HG03196 (cell line): ENCODE measurements at regions not wholly inside any gene's neighbourhood (a gene's known extent, or its start where the extent isn't known, plus 50 kb on each side); places are given as distances from the start of the nearest gene placed in this dataset.

Source experiments
- ATAC-seq: cut with Tn5 transposase; IDR thresholded peaks from one replicate; pipeline ENCODE4 v1.9.1; 2021; ENCODE audit not compliant: unreplicated experiment

DNA sequence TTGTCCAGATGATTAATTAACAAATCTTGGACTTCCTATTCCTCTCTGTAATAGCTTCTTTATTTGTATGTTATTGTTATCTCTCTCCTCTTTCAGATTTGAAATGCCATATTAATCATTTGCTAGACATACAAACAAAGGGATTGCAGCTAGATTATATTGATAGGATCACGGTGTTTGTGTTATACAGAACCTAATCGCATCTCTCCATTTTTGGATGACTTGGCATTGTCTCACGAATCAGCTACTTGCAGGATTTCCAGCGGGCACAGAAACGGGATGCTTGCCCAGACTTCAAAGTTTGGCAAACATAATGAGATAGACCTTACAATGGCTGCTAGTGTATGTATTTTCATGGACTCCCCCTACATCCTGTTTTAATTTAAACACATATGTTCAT is 368.1 kb downstream of the TLE4 start:
- no peak for ATAC-seq

DNA sequence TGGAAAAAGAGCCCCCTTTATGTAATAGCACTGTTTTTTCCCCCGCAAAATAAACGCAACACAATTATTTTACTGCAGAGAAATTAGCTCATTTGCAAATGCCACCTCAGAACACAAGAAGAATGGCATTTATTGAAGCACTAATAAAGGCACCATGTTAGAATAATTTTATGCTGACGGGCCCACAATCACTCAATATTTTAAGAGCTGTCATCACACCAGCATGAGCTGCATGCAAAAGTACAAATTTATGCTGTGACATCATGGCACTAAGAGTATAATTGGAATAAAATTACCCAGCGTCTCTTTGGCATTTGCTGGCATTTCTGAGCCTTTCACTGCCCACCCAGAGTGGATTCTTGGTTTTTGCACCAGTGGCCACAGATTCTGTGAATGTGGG is 364.6 kb downstream of the TLE4 start:
- no peak for ATAC-seq

DNA sequence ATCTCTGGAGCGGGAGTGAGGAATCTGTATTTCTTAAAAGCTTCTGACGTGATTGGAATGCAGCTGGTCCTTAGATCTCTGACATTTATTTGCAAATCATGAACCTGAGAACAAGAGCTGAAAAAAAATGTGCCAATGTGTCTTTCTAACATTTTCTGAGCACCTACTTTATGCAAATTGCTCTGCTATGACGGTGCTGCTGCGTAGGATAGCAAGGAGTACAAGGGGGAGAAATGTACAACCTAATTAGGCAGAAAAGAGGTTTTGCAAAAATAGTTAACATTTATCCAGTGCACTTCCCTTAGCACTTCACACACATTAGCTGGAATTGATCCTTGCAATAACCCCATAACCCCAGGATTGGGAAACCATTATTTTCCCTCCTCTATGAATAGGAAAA is 357.5 kb downstream of the TLE4 start:
- no peak for ATAC-seq

DNA sequence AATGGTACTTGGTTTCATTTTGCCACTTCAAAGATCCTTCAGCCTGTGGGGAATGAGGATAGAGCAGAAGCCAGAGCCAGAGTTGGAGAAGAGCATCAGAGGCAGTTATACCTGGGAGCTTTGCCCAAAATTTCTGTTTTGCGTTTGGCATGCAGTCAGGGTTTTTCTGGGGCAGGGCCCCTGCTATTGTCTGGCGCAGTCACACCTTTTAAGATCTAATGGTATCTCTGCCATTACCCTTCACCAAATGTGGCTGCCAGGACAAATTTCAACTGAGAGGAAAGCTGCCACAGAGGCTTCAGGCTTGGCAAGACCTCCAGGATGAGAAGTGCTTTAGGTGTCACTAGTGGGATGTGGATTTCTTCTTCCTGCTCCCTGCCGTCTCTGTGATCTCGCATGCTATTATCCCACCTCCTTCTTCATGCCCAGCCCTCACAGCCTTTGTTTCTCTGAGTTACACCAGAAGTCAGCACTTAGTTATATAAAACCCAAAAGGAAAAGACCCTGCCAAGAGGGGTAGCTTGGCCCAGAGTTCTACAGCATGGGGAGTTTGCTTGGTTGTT is 357.0 kb downstream of the TLE4 start:
- no peak for ATAC-seq

DNA sequence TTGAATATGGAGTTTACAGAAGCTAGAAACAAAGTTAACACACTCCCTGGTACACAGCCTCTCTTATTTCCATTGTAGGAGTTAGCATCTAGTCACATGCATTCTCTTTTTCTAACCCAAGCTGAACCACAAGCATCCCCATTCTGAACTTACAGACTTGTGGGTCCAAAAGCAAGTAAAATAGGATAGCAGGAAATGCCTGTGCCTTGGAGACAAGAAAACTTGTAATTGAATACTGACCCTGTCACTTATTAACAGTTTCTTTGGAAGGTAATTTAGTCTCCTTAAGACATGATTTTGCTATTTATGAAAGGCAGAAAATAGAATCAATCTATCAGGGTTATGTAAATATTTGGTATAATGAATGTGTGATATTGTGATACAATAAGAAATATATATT is 353.6 kb downstream of the TLE4 start:
- ATAC-seq = no peak

DNA sequence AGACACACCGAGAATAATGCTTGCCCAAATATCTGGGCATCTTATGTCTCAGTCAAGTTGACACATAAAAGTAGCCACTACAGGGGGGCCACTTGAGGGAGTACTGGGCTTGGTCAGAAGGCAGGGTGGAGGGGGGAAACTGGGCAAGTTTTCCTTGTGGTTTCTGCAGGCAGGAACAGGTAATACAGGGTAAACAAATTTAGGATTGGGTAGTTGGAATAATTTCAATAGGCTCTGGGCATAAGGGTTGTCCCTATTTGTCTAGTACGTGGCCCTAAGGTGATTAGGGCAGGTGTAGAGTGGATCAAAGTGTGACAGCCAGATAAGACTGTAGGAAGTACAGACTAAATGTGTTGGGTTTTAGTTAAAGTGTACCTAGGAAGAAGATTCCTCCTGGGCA is 353.1 kb downstream of the TLE4 start:
- no peak for ATAC-seq

DNA sequence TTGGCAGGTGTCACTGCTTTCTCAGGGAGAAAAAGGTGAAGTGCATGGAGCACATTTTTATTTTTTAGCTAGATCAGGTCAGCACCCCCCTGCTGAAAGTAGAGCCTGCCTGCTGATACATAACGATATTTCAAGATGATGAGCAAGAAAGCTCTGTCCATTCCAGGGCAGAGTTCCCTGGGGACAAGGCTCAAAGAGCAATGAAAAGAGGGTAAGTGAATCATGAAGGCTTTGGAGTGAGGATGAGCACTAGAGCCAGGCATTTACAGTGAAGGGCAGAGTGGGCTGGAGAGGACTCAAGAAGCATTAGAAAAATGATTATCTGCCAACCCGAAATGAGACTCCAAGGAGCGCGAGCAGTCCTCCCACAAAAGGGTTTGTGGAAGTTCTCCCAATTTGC is 345.7 kb downstream of the TLE4 start:
- ATAC-seq = no peak

DNA sequence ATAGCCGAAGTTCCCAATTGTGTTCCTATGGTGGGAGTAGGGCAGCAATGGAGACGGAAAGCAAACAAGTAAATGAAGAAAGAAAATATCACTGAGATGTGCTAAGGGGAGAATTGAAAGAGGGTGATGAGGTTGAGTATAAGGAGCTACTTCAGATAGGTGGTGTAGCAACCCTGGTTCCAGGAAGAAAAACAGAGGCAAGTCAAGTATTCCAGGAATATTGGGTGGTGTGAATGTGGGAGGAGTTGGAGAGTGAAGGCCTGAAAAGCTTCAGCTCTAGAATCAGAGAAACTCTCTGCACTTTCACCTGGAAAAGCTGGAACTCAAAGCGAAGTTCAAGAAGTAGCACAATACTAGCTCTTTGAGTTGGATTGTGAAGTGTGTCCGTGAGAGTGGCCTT is 342.1 kb downstream of the TLE4 start:
- no peak for ATAC-seq

DNA sequence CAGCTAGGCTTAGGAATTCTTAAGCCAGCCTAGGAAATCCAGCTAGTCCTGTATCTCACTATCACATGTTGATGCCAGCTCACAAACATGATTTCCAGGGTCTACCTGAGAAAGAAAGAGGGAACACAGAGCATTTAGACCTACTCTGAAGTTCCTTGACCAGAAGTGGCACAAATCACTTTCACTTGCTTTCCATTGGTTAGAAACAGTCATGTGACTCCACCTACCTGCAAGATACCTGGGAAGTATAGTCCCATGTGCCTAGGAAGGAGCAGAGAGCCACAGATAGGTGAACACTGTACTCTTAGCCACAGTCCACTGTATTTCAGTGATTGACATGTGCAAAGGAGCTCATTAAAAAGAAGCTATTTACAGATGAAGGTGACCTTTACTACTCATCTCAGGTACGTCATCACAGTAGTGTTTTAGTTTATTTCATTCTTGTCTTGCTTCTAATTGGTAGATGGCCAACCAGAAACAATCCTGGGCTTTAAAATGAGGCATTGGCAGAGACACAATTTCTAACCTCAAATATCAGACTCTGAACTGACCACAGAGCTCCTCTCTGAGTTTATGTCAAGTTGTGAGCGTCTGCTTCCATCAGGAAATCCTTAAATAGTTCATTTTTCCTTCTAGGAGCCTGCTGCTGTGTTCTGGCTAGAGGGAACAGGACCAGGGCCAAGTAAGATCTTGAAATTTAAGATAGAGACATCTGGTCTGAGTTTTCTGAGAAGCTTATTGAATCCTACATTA is 340.7 kb downstream of the TLE4 start:
- no peak for ATAC-seq

DNA sequence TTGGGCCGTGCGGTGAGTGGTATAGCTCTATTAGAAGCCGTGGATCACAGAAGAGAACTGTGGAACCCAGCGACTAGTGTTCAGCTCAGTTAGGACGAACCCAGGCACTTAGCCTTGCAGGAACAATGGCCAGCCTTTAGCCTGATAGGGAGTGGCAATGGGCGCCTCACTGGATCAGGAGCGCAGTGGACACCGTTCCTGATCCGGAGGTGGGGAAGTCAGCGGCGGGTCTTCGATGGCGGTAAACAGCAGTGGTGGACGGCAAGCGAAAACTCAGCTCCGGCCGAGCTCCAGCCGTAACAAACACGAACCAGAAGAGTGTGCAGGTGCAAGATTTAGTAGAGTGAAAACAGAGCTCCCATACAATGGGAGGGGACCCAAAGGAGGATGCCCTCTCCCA is 340.0 kb downstream of the TLE4 start:
- no peak for ATAC-seq

DNA sequence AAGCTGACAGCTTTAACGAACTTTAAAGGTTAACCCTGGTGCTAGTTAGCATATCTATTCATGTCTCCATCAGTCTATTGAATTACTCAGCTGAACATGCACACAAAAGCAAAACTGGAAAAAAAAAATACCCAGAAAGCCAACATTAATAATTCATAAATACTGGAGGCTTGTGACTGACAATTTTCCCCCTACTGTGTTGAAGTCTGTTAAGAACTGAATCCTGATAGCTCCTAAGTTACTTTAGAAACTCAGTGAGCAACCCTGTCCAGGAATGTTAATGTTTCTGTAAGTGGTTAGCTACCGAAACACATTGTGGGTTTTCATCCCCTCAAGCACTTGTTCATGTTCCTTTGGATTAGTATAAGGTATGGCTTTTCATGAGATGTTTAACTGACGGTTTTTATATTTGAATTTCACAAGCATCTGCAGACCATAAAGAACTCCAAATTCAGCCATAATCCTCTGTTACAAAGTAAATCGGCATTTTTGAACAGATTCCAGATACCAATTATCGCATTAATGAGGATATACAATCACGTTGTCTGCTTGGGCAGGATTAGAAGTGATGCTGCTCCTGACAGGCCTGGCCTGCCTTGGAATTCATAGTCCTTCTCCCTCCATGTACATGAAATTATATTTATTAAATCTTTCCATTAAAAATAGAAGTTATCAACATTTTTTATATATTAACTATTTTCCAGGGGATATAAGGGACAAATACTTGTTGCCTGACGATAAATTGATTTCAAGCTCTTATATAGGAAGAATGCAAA is 331.2 kb downstream of the TLE4 start:
- ATAC-seq = no peak

DNA sequence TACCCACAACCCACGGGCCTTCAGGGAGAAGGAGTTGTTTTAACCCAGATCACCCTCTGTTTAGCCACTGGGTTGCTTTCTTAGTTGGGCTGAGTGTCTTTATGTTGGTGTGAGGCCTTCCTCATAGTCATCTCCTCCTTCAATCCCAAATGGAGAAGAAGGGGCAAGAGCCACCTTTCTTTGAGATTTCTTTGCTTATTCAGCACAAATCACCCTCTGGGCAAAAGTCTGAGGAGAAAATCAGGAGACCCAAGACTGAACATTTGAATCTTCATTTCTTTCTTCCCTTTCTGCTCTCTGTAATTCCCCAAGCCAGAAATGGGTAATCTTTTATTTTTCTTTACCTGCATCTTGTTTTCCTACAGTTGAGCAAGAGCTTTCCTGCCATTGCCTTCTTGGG is 329.0 kb downstream of the TLE4 start:
- no peak for ATAC-seq

DNA sequence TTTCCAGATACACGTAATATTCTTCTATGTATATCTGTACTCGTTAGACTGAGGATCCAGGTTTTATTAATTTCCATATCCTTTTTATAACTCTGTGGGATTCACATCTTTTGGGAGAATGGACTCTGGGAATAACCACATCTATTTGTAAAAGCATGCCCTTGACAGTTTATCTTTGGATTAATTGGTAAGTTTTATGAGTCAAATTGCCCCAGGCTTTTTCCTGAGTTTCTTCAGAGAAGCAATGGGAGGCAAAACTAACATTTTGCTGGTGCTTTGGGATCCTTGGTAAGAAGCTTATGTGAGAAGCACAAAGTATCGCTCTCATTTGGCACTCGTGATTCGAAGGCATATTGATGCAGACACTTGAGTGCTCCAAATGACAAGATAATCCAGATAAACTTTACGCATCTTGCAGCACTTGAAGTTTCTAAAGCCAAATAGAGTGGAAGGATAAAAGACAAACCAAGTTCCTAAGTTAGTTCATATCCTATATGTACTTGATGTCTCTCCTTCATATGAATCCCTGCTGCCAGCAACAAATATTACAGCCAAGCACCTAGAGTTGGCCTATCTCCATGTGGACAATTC is 324.7 kb downstream of the TLE4 start:
- ATAC-seq = no peak

DNA sequence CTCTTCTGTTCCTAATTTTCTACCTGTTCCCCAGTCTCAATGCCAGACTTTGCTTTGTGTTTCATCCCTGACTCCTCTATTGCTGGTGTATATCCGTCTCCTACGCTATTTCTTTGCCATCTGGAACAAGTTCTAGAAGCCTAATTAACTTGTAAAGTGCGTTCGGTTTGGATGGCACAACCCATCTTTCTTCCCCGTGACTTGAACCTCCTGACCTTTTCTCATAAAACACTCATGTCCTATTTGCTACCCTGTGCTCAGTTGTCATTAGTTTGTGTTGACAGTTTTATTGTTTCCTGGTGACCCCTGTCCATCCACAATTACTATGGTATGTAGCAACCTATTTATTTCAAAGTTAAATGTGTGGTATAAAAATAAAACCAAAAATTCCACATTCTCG is 323.5 kb downstream of the TLE4 start:
- ATAC-seq = no peak

DNA sequence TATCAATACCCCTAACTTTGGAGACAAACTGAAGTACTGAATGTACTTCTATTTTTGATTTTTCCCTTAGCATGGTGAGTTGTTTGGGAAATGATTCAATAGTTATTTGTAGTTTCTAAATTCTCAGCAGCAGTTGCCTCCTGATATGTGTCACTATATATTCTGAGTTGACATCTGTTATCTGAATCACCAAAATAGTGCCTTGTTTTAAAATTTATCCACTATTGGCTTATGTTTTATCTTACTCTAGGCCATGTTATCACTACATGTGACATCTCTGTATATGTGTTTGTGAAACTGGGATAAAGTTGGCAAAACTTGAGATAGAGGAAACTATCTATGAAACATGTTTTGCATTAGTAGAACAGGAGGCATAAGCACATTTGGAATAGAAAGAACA is 317.6 kb downstream of the TLE4 start:
- ATAC-seq = no peak

DNA sequence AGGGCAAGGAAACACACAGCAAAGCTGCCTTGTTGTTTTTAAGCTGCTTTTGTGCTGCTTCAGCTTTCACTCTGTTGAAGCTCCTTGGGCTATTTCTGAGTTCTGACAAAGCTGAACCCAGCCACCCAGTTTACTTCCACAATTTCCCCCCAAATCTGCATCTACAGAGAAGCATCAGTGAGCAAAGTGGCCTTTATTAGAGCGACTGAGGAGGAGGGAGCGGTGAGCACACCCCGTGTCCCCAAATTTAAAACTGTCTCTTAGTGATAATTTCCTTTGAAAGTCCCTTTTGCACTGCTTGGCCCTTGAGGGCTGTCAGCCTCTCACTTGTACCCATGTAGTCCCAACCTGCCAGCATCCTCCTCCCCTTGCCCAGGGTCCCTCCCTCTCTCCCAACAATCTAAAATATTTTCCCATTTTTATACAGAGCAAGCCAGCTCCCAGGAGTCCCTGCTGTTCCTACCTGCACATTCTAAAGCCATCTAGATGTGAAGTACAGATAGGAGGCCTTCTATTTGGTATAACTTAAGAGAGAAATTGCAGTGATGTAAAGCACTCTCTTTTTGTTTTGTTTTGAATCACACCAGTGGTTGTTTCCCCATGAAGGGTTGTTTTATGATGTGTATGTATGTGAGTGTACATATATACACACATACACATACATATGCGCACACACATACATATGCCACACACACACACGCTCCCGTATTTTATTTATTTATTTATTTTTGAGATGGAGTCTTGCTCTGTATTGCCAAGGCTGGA is 313.5 kb downstream of the TLE4 start:
- no peak for ATAC-seq

DNA sequence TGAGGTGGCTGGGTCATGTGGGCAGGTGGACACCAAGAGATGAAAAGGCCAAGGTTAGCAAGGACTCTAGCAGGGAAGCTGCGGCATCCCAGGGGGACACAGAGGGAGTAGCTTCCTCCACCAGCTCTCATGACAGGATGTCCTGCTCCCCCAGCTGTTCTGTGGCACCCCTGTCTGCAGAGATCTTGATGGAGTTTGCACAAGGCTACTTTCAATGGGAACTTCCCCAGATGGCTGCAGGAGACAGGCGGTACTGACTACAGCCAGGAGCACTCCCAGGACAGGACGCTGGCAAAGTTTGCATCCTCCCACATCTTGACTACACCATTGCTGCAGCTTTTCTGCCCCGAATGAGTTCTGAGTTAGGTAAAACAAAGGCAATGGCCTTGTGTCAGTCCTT is 312.8 kb downstream of the TLE4 start:
- ATAC-seq = no peak

DNA sequence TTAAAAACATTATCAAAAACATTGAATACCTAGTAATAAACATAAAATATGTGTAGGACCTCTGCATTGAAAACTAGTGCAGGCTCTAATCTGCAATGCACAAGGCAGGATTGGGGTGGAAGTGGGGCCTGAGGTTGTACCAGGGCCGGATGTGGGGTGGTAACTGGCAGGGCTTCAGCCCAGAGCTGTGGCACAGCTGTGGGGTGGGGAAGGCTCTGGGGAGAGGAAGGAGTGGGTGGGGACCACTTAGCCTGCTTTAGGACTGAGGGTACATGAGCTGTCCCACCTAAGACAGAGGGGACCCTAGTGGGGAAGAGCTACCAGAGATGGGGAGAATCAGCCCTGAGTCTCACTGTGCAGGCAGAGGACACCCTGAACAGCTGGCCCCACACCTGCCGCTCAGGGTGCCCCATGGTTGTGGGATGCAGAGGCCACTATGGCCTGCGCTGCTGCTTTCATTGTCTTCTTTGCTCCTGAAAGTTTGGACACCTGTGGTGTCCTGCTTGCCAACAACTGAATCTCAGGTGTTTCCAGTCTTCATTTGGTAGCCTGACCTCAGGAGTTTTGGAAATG is 311.4 kb downstream of the TLE4 start:
- ATAC-seq = peak; percentile 75

DNA sequence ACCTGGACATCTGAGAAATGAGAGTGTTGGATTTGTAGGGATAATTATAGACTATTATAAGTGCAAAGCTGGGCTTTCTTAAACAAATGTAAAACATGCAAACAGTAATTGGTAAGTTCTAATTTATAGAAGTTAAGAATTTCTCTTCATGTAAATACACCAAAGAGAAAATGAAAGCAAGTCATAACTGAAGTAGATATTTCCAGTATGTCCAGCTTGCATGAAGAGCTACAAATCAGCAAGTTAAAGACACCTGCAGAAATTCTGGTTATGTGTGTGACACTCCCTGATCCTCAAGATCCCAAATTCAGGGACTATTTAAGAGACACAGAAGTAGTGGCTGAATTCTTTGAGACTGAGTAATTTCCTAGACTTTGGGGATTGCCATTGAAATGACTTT is 308.9 kb downstream of the TLE4 start:
- peak; percentile 48 for ATAC-seq

DNA sequence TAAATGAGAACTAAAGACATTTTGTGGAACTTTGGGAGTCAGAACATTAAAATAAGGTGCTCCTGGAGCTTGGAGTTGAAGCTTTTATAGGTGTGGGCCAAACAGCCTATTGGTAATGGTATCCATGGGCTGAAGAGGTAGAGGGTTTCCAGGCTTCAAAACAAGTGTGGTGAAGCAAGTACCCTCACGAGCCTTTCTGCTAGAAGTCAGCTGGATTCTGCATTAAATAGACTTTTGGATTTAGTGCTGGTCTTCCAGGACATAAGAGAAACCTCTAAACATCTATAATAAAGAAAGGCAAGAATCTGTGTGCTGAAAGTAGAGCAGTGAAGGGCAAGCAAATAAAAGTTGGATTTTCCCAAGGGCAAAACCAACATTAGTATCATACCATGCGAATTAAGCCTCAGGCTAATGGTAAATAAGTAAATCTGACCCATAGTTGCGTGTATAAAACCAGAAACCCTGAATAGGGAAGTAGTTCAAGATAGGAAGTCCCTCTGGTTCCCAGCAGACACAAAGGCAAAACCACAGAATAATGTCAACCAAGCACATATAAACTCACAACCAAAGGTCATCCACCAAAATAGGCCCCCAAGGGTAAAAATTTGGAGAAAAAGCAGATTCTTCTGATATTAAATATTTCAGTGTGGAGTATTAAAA is 306.3 kb downstream of the TLE4 start:
- ATAC-seq = peak; percentile 58
